ENCODE measurements at regions not wholly inside any gene's neighbourhood (a gene's known extent, or its start where the extent isn't known, plus 50 kb on each side); places are given as distances from the start of the nearest gene placed in this dataset.

- DNase-seq (ENCODE audit: low spot score): no peak
These were observed 253.9 kb downstream of the SEC14L1 start for GRCh38 chr17:77394540-77395295.

GRCh38 chr17:77395501-77396048, 254.8 kb downstream of the SEC14L1 start:
- DNase-seq (ENCODE audit: low spot score): no peak

- DNase-seq (ENCODE audit: low spot score): no peak
These were observed 255.8 kb downstream of the SEC14L1 start for GRCh38 chr17:77396610-77397009.

- no peak for DNase-seq (ENCODE audit: low spot score)
These were observed 257.5 kb downstream of the SEC14L1 start for GRCh38 chr17:77398274-77398673.

GRCh38 chr17:77399319-77399957, 258.7 kb downstream of the SEC14L1 start:
- DNase-seq (ENCODE audit: low spot score): no peak

- DNase-seq (ENCODE audit: low spot score): peak; percentile 80
These were observed 259.7 kb downstream of the SEC14L1 start for GRCh38 chr17:77400445-77400870.

- no peak for DNase-seq (ENCODE audit: low spot score)
These were observed 261.5 kb downstream of the SEC14L1 start for GRCh38 chr17:77402159-77402731.

GRCh38 chr17:77403854-77404253, 263.1 kb downstream of the SEC14L1 start:
- DNase-seq (ENCODE audit: low spot score): no peak

GRCh38 chr17:77404812-77405581, 264.2 kb downstream of the SEC14L1 start:
- peak; percentile 77 for DNase-seq (ENCODE audit: low spot score)

GRCh38 chr17:77405867-77406732, 265.3 kb downstream of the SEC14L1 start:
- peak; percentile 66 for DNase-seq (ENCODE audit: low spot score)

GRCh38 chr17:77407321-77408277, 266.8 kb downstream of the SEC14L1 start:
- DNase-seq (ENCODE audit: low spot score): no peak

GRCh38 chr17:77408284-77408683, 267.5 kb downstream of the SEC14L1 start:
- no peak for DNase-seq (ENCODE audit: low spot score)

GRCh38 chr17:77409282-77410161, 268.8 kb downstream of the SEC14L1 start:
- no peak for DNase-seq (ENCODE audit: low spot score)

GRCh38 chr17:77410470-77410869, 269.7 kb downstream of the SEC14L1 start:
- no peak for DNase-seq (ENCODE audit: low spot score)

GRCh38 chr17:77414811-77415400, 274.1 kb downstream of the SEC14L1 start:
- no peak for DNase-seq (ENCODE audit: low spot score)

GRCh38 chr17:77416105-77416713, 275.4 kb downstream of the SEC14L1 start:
- no peak for DNase-seq (ENCODE audit: low spot score)

- DNase-seq (ENCODE audit: low spot score): no peak
These were observed 276.8 kb downstream of the SEC14L1 start for GRCh38 chr17:77417575-77417974.

- no peak for DNase-seq (ENCODE audit: low spot score)
These were observed 277.8 kb downstream of the SEC14L1 start for GRCh38 chr17:77418609-77419008.
